ENCODE measurements at regions not wholly inside any gene's neighbourhood (a gene's known extent, or its start where the extent isn't known, plus 50 kb on each side); places are given as distances from the start of the nearest gene placed in this dataset.

DNA sequence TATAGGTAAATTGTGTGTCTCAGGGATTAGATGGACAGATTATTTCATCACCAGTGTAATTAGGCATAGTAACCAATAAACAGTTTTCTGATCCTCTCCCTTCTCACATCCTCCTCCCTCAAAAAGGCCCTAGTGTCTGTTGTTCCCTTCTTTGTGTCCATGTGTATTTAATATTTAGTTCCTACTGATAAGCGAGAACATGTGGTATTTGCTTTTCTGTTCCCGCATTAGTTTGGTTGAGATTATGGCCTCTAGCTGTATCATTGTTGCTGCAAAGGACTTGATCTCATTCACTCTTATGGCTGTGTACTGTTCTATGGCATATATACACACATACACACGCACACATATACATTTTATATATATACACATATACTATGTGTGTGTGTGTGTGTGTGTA lies 866.2 kb downstream of the CCDC85A start:
- Histone ChIP-seq H4K91ac (replicated peaks; ENCODE audit: insufficient read length, low read length) (no peak overlapping the region), H3K23ac (ENCODE audit: insufficient read length) (no peak overlapping the region), H3K79me1 (ENCODE audit: low read depth, low read length) (no peaks in the 10 kb centered on the region), H2AFZ (ENCODE audit: low read length) (no peak overlapping the region), H3K4me3 (ENCODE audit: extremely low read depth in 1 of 4, insufficient read depth in 2 of 4, low read depth in 3 of 4, low read length in 4 of 4) (no peak overlapping the region), H2BK15ac (ENCODE audit: low read length) (no peak overlapping the region), H2BK5ac (ENCODE audit: low read depth, low read length) (no peak overlapping the region), H3K14ac (ENCODE audit: insufficient read length) (no peak overlapping the region), H3K36me3 (ENCODE audit: control insufficient read depth in 2 of 4, insufficient read depth in 4 of 4, low read length in 3 of 4) (no peaks in the 10 kb centered on the region), H3K23me2 (ENCODE audit: low read depth, low read length) (no peaks in the 10 kb centered on the region), H3K4me2 (ENCODE audit: insufficient read depth in 1 of 2, low read depth in 2 of 2, low read length in 2 of 2) (no peak overlapping the region), H3K9ac (replicated peaks in 1 of 4; ENCODE audit: extremely low read depth in 1 of 4, low read depth in 3 of 4, low read length in 3 of 4) (no peak overlapping the region), H3K9me3 (ENCODE audit: insufficient read depth in 2 of 2, low read depth in 1 of 2, low read length in 1 of 2) (no peaks in the 10 kb centered on the region), H3K56ac (replicated peaks; ENCODE audit: insufficient read length, low read depth, low read length) (no peak overlapping the region), H3K27ac (ENCODE audit: low read depth, low read length) (no peak overlapping the region), H2BK20ac (ENCODE audit: low read length) (no peak overlapping the region), H4K5ac (ENCODE audit: insufficient read length, low read depth, low read length) (no peak overlapping the region), H3K4ac (replicated peaks; ENCODE audit: insufficient read length, low read depth, low read length) (no peak overlapping the region), H3K4me1 (replicated peaks in 1 of 4; ENCODE audit: control insufficient read depth in 3 of 4, insufficient read depth in 4 of 4, low read length in 3 of 4) (no peaks in the 10 kb centered on the region), H2BK12ac (ENCODE audit: low read depth, low read length) (no peak overlapping the region), H4K20me1 (replicated peaks in 1 of 2; ENCODE audit: control insufficient read depth in 1 of 2, insufficient read depth in 2 of 2, low read length in 2 of 2) (no peaks in the 10 kb centered on the region), H3K27me3 (replicated peaks in 1 of 4; ENCODE audit: control insufficient read depth in 3 of 4, extremely low read depth in 1 of 4, insufficient read depth in 3 of 4, low read length in 3 of 4) (no peaks in the 10 kb centered on the region), H3K18ac (ENCODE audit: extremely low read depth, low read length) (no peak overlapping the region), H3K79me2 (ENCODE audit: control insufficient read depth in 1 of 2, insufficient read depth in 2 of 2, low read length in 2 of 2) (no peaks in the 10 kb centered on the region), H4K8ac (ENCODE audit: extremely low read depth, insufficient read depth, low read length) (no peak overlapping the region), H2BK120ac (replicated peaks; ENCODE audit: low read depth, low read length) (no peak overlapping the region), H2AK5ac (ENCODE audit: low read depth, low read length) (no peak overlapping the region)
- WGBS, 2 experiments (ENCODE audit: extremely low coverage in 1 of 2, insufficient coverage in 1 of 2, insufficient read length in 1 of 2, insufficient replicate concordance in 2 of 2, low coverage in 1 of 2, low lambda C conversion rate in 2 of 2, missing lambda C conversion rate in 1 of 2), result 87% methylated on average over 3 of the region's 3 CpGs; no CpG with 5 or more reads in 1 of the 2 experiments
- DNase-seq (ENCODE audit: low read depth in 1 of 2, low spot score in 2 of 2), result no peak
- POLR2A ChIA-PET (ENCODE audit: partially characterized antibody), result no interaction called here
- no peak for FAIRE-seq
- CTCF ChIA-PET (ENCODE audit: partially characterized antibody), result interaction anchor here (1.5 kb wide), 1 partner anchor 12 kb away, joined by 4 read pairs; no protein-coding TSS in a partner anchor
- TF ChIP-seq, protein P1, sequence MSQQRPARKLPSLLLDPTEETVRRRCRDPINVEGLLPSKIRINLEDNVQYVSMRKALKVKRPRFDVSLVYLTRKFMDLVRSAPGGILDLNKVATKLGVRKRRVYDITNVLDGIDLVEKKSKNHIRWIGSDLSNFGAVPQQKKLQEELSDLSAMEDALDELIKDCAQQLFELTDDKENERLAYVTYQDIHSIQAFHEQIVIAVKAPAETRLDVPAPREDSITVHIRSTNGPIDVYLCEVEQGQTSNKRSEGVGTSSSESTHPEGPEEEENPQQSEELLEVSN (IDR thresholded peaks at IDR 0.05), result no peak
- TF ChIP-seq ZNF274 (IDR thresholded peaks at IDR 0.05; ENCODE audit: borderline replicate concordance, extremely low read depth, low read length) (no peak), BRCA1 (IDR thresholded peaks at IDR 0.05; ENCODE audit: low read depth, low read length) (no peak), SP2 (IDR thresholded peaks at IDR 0.05; ENCODE audit: low read length) (no peak), HDAC2 (IDR thresholded peaks at IDR 0.05; ENCODE audit: borderline replicate concordance in 1 of 2, low read depth in 2 of 2, low read length in 2 of 2) (no peak), GTF2F1 (IDR thresholded peaks at IDR 0.05; ENCODE audit: borderline replicate concordance, low read depth, low read length) (no peak), JUND (IDR thresholded peaks at IDR 0.05; ENCODE audit: low read length) (no peak), TAF1 (IDR thresholded peaks at IDR 0.05; ENCODE audit: low read depth, low read length) (no peak), RBBP5 (IDR thresholded peaks at IDR 0.05; ENCODE audit: borderline replicate concordance, low read depth, low read length) (no peak), CHD1 (IDR thresholded peaks at IDR 0.05; ENCODE audit: low read depth, low read length) (no peak), EP300 (IDR thresholded peaks at IDR 0.05; ENCODE audit: borderline replicate concordance in 1 of 2, low read depth in 2 of 2, low read length in 2 of 2) (no peak)
- TF ChIP-seq, protein P2, sequence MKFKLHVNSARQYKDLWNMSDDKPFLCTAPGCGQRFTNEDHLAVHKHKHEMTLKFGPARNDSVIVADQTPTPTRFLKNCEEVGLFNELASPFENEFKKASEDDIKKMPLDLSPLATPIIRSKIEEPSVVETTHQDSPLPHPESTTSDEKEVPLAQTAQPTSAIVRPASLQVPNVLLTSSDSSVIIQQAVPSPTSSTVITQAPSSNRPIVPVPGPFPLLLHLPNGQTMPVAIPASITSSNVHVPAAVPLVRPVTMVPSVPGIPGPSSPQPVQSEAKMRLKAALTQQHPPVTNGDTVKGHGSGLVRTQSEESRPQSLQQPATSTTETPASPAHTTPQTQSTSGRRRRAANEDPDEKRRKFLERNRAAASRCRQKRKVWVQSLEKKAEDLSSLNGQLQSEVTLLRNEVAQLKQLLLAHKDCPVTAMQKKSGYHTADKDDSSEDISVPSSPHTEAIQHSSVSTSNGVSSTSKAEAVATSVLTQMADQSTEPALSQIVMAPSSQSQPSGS (IDR thresholded peaks at IDR 0.05; ENCODE audit: low read length), result no peak

Data from H1 (cell line).